Hematopoietic multipotent progenitor cell treated with erythropoietin and hydrocortisone succinate and interleukin-3 and kit ligand, for 4 days (in vitro differentiated cells): ENCODE measurements at regions not wholly inside any gene's neighbourhood (a gene's known extent, or its start where the extent isn't known, plus 50 kb on each side); places are given as distances from the start of the nearest gene placed in this dataset.

ENCODE experiments used
- DNase-seq: peaks from one replicate; pipeline ENCODE4 v3.0.0-alpha.2; 2015

- DNase-seq, result no peak
Observed at GRCh38 chr10:44627591-44628354, 242.9 kb upstream of the CXCL12 start.

- DNase-seq, result peak; percentile 36
Observed at GRCh38 chr10:44628921-44629320, 244.0 kb upstream of the CXCL12 start.

DNA sequence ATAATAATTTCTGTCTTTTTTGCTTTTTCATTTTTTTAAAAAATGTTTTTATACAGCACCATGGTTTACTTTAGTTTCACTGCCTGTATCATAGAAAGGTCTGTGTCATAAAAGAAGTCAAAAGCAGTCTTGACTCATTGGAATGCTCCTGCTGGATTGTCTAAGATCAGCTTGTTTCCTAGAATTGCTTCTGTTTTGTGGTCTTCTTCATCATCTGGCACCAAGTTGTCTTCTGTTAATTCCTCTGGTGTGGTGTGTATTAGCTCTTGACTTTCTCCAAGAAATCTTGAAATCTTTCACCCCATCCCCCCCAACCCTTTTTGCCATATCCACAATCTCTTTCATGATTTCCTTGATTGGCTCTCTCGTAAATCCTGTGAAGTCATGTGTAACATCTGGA is 250.3 kb upstream of the CXCL12 start:
- no peak for DNase-seq

DNA sequence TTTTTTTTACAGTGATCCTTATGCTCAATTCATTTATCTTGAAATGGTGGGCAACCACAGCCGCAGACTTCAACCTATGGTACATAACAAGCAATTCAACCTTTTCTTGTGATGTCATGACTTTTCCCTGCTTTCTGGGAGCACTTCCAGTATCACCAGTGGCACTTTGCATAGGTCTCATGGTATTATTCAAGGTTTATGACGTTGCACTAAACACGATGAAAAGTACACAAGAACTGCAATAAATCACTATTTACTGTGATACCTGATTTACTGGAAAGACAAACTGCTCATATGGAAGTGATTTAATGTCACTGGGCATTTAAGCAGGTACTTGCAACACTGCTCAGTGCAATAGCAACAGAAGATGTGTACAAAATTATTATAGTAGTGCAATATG is 251.7 kb upstream of the CXCL12 start:
- DNase-seq, result no peak

GRCh38 chr10:44640429-44640828 is 255.5 kb upstream of the CXCL12 start:
- no peak for DNase-seq

- DNase-seq, result no peak
Observed at GRCh38 chr10:44647473-44647872, 262.6 kb upstream of the CXCL12 start.

GRCh38 chr10:44647877-44648542 is 263.1 kb upstream of the CXCL12 start:
- peak; percentile 3 for DNase-seq

- no peak for DNase-seq
Observed at GRCh38 chr10:44650691-44651661, 260.2 kb upstream of the TMEM72 start.

GRCh38 chr10:44651834-44652233 is 259.3 kb upstream of the TMEM72 start:
- no peak for DNase-seq

DNA sequence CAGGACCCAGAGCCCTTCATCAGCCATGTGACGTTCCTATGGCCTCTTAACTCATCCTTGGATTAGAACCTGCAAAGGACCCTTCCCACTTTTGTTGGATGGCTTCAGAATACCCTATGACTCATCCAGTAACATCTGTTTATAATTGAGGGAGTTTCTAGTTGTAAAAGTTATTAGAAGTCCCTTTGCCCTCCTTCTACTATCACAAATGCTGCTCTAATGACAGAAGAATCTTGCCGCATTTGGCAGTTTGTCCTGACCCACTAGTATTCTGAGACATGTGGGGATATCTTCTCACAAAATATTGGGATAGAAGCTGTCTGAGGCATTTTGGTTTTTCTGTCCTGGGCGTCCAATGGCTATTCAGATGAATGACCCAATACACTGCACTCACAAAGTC is 251.8 kb upstream of the TMEM72 start:
- no peak for DNase-seq

- no peak for DNase-seq
Observed at GRCh38 chr10:44660271-44660670, 250.9 kb upstream of the TMEM72 start.

DNA sequence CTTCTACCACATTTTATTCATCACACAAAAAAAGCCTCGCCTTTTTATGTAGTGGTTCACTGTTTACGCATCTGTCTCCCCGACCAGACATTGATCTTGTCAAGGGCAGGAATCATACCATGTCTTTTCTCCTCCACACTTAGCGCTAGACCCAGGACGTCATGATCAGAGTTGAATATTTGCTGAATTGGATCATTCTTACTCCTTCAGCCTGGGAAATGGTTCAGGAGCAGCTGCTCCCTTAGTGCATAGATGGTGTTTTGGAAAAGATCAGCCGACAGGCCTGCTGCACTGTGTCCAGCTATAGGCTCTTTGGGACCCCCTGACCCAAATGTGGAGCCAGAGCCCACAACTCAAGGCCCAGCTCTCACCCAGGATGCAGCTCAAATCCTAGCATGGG is 249.1 kb upstream of the TMEM72 start:
- DNase-seq, result no peak

- no peak for DNase-seq
Observed at GRCh38 chr10:44668336-44668735, 242.8 kb upstream of the TMEM72 start.

- DNase-seq, result no peak
Observed at GRCh38 chr10:44671319-44671718, 239.8 kb upstream of the TMEM72 start.

DNA sequence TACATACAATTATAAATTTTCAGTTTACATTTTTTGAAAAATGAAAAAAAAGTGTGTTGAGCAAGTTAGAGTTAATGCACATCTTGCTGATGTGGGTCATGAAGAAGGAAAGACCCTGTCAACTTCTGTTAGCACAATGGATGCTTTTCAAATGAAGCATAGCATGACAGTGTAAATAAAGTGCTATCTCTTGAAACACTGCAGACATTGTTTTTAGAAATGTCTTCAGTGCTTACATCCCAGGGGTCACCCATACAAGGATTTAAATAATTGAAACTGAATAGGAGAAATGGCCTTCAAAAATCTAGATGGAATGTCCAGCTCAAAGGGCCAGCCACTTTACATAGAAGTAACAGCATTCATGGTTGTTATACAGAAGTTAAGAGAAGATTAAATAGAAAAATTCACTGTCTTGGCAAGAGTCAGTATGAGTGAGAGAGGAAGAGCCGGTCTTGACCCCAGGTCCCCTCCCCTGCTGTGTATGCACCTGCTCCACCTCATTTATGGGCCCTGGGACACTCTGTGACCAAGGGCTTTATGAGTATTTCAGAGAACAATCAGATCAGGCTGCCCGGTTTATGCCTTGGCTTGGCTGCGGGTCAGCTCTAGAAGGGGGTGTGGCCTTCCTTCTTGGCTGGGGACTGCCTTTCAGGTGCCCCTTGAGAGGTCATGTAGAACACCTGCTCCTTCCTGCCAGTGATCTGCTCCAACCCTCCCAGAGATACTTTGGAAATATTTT is 237.7 kb upstream of the TMEM72 start:
- DNase-seq, result no peak

GRCh38 chr10:44674536-44675386 is 236.4 kb upstream of the TMEM72 start:
- DNase-seq, result peak; percentile 30

DNA sequence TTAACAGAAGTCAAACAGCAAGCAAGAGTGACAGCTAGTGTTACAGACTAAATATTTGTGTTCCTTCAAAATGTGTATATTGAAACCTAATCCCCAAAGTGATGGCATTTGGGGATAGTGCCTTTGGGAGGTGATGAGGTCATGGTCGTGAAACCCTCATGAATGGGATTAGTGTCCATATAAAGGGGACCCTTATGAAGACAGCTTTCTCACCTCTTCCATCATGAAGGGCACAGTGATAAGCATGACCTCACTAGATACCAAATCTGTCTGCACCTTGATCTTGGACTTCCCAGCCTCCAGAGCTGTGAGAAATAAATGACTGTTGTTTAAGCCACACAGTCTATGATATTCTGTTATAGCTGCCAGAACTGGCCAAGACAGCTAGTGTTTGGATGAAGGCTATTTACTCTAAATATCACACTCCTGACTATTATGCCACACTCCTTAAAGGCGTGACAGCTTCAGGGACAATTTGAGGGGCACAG is 235.7 kb upstream of the TMEM72 start:
- no peak for DNase-seq

DNA sequence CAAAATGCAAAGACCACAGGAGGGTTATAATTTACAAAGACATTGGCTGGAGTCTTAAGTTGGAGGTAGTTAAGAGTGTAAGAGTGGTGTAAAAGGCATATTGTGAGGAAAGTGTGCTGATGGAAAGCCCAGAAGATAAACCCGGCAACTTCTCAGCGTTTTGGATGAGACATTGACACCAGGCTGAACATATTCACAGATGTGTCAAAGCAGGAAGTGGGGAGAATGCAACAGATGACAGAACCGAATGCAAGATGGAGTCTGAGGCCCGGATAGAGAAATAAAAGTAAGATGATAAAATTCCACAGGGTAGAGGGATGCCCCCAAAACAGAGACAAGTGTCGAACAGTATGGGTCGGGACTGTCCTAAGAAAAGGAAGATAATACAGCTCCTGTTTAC is 230.4 kb upstream of the TMEM72 start:
- DNase-seq, result no peak

- DNase-seq, result no peak
Observed at GRCh38 chr10:44682507-44682906, 228.6 kb upstream of the TMEM72 start.

DNA sequence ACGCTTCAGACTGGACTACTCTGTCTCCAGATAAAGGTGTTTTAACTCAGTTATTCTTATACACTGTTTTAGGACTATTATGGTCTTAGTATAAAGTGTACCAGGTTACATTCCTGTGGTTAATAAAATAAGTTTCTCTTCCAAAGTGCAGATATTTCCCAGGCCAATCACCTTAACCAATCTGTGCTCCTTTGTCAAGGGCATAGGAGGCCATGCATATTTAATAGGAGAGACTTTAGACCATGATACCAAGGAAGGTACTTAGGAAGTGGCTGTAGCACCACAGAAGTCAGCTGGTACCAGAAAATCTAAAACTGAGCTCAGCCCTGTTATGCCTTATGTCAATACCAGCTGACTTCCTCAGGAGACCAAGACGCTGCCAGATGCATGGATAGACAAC is 226.5 kb upstream of the TMEM72 start:
- DNase-seq, result no peak

- DNase-seq, result no peak
Observed at GRCh38 chr10:44685220-44685619, 225.9 kb upstream of the TMEM72 start.

- no peak for DNase-seq
Observed at GRCh38 chr10:44685747-44686146, 225.4 kb upstream of the TMEM72 start.
